HUES6 (cell line): ENCODE measurements at regions not wholly inside any gene's neighbourhood (a gene's known extent, or its start where the extent isn't known, plus 50 kb on each side); places are given as distances from the start of the nearest gene placed in this dataset.
A peak's percentile ranks its signal among the peaks of the same experiment; 100 is the strongest.

Experiments
- H3K27ac ChIP-seq: 2 replicates; pipeline ENCODE4 v1.7.0; 2013; ENCODE audit warnings: low read depth, mild to moderate bottlenecking, low read length, inconsistent platforms
- H3K27me3 ChIP-seq: 2 replicates; pipeline ENCODE4 v1.6.1; 2013; ENCODE audit warnings: low read length; ENCODE audit not compliant: control insufficient read depth, insufficient read depth
- H3K36me3 ChIP-seq: 2 replicates; pipeline ENCODE4 v1.6.1; 2013; ENCODE audit warnings: low read length; ENCODE audit not compliant: control insufficient read depth, insufficient read depth
- H3K4me1 ChIP-seq: 2 replicates; pipeline ENCODE4 v1.6.1; 2013; ENCODE audit warnings: low read length; ENCODE audit not compliant: control insufficient read depth, insufficient read depth
- H3K4me3 ChIP-seq: 2 replicates; pipeline ENCODE4 v1.5.1; 2013; ENCODE audit warnings: low read depth, low read length
- H3K9ac ChIP-seq: one replicate; pipeline ENCODE4 v1.6.1; 2013; ENCODE audit warnings: mild to moderate bottlenecking, low read length
- H3K9me3 ChIP-seq: 2 replicates; pipeline ENCODE4 v1.6.1; 2013; ENCODE audit warnings: low read depth, low read length; ENCODE audit not compliant: control insufficient read depth, insufficient read depth

DNA sequence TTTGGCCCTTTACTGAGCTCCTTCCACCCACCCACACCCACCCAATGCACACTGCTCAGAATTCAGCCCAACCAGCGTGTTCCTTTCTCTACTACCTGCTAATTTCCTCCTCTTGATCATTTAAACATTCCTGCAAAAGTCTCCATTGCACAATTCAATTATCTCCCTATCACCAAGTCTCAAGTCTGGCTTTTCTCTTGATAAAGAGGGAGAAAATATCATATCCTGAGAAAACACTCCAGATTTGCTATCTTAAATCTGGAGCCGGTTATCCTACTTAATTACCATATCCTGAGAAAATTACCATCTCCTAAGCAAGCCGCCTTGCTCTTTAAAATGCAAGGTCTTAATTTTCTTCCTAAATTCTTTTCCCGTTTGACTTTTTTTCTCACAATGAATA lies 505.5 kb downstream of the XPNPEP1 start:
- no peaks in the 10 kb centered on the region for H3K36me3 ChIP-seq
- H3K27ac ChIP-seq, result no peak overlapping the region
- H3K4me3 ChIP-seq, result no peak overlapping the region
- H3K27me3 ChIP-seq, result no peaks in the 10 kb centered on the region
- H3K9me3 ChIP-seq, result no peaks in the 10 kb centered on the region
- H3K4me1 ChIP-seq, result peaks cover 5% of the 10 kb centered on the region; the same call in 1 of the 2 replicates
- H3K9ac ChIP-seq, result no peak overlapping the region

DNA sequence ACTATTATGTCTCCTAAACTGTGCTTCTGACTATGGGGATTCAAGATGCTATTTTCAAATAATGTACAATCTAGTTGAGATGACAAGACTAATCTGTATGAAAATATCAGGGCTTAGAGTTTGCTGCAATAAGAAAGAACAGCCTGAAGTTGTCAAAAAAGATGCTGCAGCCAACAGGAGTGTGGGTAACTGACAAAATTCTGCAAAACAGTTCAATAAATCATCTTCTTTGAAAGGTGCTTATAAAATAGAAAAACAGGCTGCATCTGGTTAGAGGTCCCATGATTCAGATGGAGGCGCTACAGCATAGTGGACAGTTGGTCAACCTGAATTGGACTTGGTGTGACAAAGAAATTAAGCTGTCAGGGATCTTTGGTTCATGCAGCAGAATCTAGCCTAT lies 511.0 kb downstream of the XPNPEP1 start:
- Histone ChIP-seq H3K4me3 (no peak overlapping the region), H3K27ac (no peak overlapping the region), H3K4me1 (no peaks in the 10 kb centered on the region), H3K36me3 (no peaks in the 10 kb centered on the region), H3K9me3 (no peaks in the 10 kb centered on the region), H3K27me3 (no peaks in the 10 kb centered on the region), H3K9ac (no peak overlapping the region)

DNA sequence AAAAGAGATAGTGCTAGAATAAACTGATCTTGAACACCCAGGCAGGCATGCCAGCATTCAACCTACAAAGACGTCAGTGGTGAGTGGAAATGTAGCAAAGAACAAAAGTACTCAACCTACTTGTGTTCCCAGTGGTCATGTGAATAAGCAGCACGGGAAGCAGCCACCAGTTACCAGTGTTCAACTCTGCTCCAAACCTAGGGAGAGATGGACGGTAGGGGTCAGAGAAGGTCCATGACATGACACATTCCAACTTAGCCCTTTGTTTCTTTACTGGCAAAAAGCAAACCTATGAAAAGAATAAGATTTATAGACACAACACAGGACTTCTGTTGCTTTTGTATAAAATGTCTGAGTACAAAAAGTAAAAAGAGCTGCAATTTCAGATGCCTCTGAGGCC lies 511.4 kb downstream of the XPNPEP1 start:
- Histone ChIP-seq H3K9ac (no peak overlapping the region), H3K27me3 (no peaks in the 10 kb centered on the region), H3K9me3 (no peaks in the 10 kb centered on the region), H3K4me3 (no peak overlapping the region), H3K4me1 (no peaks in the 10 kb centered on the region), H3K36me3 (no peaks in the 10 kb centered on the region), H3K27ac (no peak overlapping the region)

GRCh38 chr10:109405338-109405737 lies 518.0 kb downstream of the XPNPEP1 start:
- Histone ChIP-seq H3K36me3 (no peaks in the 10 kb centered on the region), H3K27me3 (no peaks in the 10 kb centered on the region), H3K27ac (no peak overlapping the region), H3K4me1 (no peaks in the 10 kb centered on the region), H3K9me3 (no peaks in the 10 kb centered on the region), H3K9ac (no peak overlapping the region), H3K4me3 (no peak overlapping the region)

DNA sequence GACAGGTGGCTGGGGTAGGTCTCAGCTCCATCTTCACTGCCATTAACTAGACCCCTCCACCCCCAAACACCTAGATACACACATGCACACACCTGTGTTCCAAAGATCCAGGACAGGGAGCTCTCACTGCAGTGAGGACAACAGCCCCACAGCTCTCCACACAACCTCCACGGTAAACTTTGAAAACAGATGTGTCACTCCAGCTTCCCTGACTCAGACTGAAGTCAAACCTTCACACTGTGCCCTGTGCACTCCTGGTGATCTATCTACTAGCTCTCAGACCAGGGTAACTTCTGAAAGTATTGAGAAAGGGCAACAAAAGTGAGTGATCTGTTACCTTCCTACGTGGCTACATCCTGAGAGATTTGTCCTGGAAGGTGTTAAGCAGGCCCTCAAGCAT lies 519.8 kb downstream of the XPNPEP1 start:
- Histone ChIP-seq H3K9ac (no peak overlapping the region), H3K4me1 (no peaks in the 10 kb centered on the region), H3K36me3 (no peaks in the 10 kb centered on the region), H3K27ac (no peak overlapping the region), H3K9me3 (no peaks in the 10 kb centered on the region), H3K4me3 (no peak overlapping the region), H3K27me3 (no peaks in the 10 kb centered on the region)

GRCh38 chr10:109393425-109393824 lies 529.9 kb downstream of the XPNPEP1 start:
- H3K4me3 ChIP-seq, result peak overlapping the region; percentile 30
- H3K4me1 ChIP-seq, result peaks cover 19% of the 10 kb centered on the region
- H3K36me3 ChIP-seq, result no peaks in the 10 kb centered on the region
- no peaks in the 10 kb centered on the region for H3K27me3 ChIP-seq
- no peak overlapping the region for H3K27ac ChIP-seq
- no peaks in the 10 kb centered on the region for H3K9me3 ChIP-seq
- H3K9ac ChIP-seq, result no peak overlapping the region

DNA sequence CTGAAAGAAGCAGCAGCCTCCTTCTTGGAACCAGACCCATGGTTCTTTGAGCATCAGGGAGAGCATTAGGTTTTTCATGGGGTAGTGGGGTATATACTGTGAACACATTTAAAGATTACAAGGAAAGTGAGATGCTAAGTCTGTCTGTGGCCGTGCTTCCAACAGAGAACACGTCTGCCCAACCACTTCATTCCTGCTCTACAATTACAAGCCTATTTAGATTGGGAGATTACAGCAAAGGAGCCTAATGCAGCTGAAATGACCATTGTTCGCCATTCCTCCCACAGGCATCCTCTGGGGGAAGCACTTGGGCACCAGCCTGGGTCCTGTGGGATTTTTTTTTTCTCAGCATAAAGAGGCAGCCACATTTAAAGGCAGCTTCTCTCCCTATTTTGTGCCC lies 536.4 kb downstream of the XPNPEP1 start:
- Histone ChIP-seq H3K9me3 (no peaks in the 10 kb centered on the region), H3K36me3 (no peaks in the 10 kb centered on the region), H3K4me3 (no peak overlapping the region), H3K27me3 (no peaks in the 10 kb centered on the region), H3K9ac (no peak overlapping the region), H3K27ac (no peak overlapping the region), H3K4me1 (no peaks in the 10 kb centered on the region; the same call in 1 of the 2 replicates)

DNA sequence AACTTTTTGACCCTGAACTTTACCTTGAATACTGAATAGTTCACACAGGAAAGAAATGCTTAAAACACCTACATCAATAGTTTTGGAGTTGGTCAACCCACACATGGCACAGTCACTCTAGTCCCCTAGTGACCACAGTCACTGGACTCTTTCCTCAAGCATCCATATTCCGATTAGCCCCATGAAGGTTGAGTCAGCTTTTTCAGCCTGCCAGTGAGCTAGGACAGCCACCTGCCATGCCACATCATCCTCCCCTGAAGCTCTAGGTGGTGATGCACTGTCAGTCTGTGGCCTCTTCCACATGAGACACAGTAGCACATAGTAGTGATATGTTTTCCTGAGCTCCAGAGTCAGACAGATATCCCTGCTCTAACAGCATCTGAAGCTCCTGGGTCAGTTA lies 537.2 kb downstream of the XPNPEP1 start:
- H3K9me3 ChIP-seq, result no peaks in the 10 kb centered on the region
- no peak overlapping the region for H3K27ac ChIP-seq
- H3K4me3 ChIP-seq, result no peak overlapping the region
- no peaks in the 10 kb centered on the region; the same call in 1 of the 2 replicates for H3K4me1 ChIP-seq
- no peaks in the 10 kb centered on the region for H3K36me3 ChIP-seq
- H3K9ac ChIP-seq, result no peak overlapping the region
- no peaks in the 10 kb centered on the region for H3K27me3 ChIP-seq

DNA sequence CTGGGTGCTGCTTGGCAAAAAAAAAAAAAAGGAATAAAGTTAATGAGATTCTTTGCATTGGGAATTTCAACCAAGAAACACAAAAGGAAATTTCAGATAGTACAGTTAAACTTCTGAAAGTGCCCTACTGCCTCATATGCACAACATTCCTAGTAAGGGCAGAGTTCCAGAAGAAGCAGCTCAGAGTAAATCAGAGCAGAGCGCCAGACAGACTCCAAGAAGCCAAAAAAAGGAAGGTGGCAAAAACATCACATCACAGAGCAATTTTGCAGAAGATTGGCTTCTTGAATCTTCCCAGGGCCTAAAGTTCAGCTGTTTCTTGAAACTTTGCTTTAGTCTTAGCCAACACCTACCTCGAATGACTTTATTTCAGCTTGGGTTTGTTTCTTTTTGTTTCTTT lies 544.1 kb downstream of the XPNPEP1 start:
- H3K4me1 ChIP-seq, result no peaks in the 10 kb centered on the region
- no peaks in the 10 kb centered on the region for H3K9me3 ChIP-seq
- H3K36me3 ChIP-seq, result no peaks in the 10 kb centered on the region
- no peak overlapping the region for H3K9ac ChIP-seq
- no peak overlapping the region for H3K27ac ChIP-seq
- H3K4me3 ChIP-seq, result no peak overlapping the region
- no peaks in the 10 kb centered on the region for H3K27me3 ChIP-seq

- H3K9ac ChIP-seq, result no peak overlapping the region
- H3K36me3 ChIP-seq, result no peaks in the 10 kb centered on the region
- no peak overlapping the region for H3K27ac ChIP-seq
- H3K4me3 ChIP-seq, result no peak overlapping the region
- H3K27me3 ChIP-seq, result no peaks in the 10 kb centered on the region
- H3K9me3 ChIP-seq, result no peaks in the 10 kb centered on the region
- no peaks in the 10 kb centered on the region for H3K4me1 ChIP-seq
These were observed 549.1 kb downstream of the XPNPEP1 start for GRCh38 chr10:109374215-109374614.

GRCh38 chr10:109359316-109359715 lies 564.0 kb downstream of the XPNPEP1 start:
- no peaks in the 10 kb centered on the region for H3K9me3 ChIP-seq
- no peaks in the 10 kb centered on the region for H3K36me3 ChIP-seq
- no peak overlapping the region for H3K9ac ChIP-seq
- H3K27ac ChIP-seq, result no peak overlapping the region
- no peak overlapping the region for H3K4me3 ChIP-seq
- H3K4me1 ChIP-seq, result no peaks in the 10 kb centered on the region
- H3K27me3 ChIP-seq, result no peaks in the 10 kb centered on the region

- Histone ChIP-seq H3K9ac (no peak overlapping the region), H3K27me3 (no peaks in the 10 kb centered on the region), H3K4me1 (no peaks in the 10 kb centered on the region)
These were observed 565.0 kb downstream of the XPNPEP1 start for GRCh38 chr10:109358325-109358724.

More at GRCh38 chr10:109358325-109358724, 565.0 kb downstream of the XPNPEP1 start:
- no peak overlapping the region for H3K27ac ChIP-seq
- no peak overlapping the region for H3K4me3 ChIP-seq
- no peaks in the 10 kb centered on the region for H3K9me3 ChIP-seq
- no peaks in the 10 kb centered on the region for H3K36me3 ChIP-seq
